GM12865 (cell line): ENCODE measurements at regions not wholly inside any gene's neighbourhood (a gene's known extent, or its start where the extent isn't known, plus 50 kb on each side); places are given as distances from the start of the nearest gene placed in this dataset.

Source experiments
- DNase-seq: peaks from one replicate; pipeline ENCODE4 v3.0.0; 2010; ENCODE audit warnings: low read depth
- H3K4me3 ChIP-seq: 2 replicates; pipeline ENCODE4 v1.5.1; 2011; ENCODE audit warnings: mild to moderate bottlenecking, low read depth, low read length, control low read depth
- CTCF ChIP-seq: IDR thresholded peaks from 2 replicates; pipeline ENCODE4 v1.5.1; 2011; ENCODE audit warnings: low read length, control low read depth, low read depth, inconsistent platforms; ENCODE audit not compliant: insufficient read depth; ENCODE audit errors: missing control alignments

- DNase-seq = no peak
- H3K4me3 ChIP-seq = no peak overlapping the region
- no peak for TF ChIP-seq CTCF
These were observed 117.2 kb downstream of the GASK1B start for GRCh38 chr4:158055668-158056067.

- no peak for DNase-seq
- TF ChIP-seq CTCF = no peak
- no peak overlapping the region for H3K4me3 ChIP-seq
These were observed 119.0 kb downstream of the GASK1B start for GRCh38 chr4:158053801-158054200.

- H3K4me3 ChIP-seq = no peak overlapping the region
- no peak for TF ChIP-seq CTCF
- DNase-seq = no peak
These were observed 119.7 kb downstream of the GASK1B start for GRCh38 chr4:158053086-158053485.

- no peak overlapping the region for H3K4me3 ChIP-seq
- TF ChIP-seq CTCF = no peak
- no peak for DNase-seq
These were observed 121.2 kb downstream of the GASK1B start for GRCh38 chr4:158051401-158052235.

GRCh38 chr4:158050942-158051341 lies 121.9 kb downstream of the GASK1B start:
- no peak for DNase-seq
- H3K4me3 ChIP-seq = no peak overlapping the region
- TF ChIP-seq CTCF = no peak

- DNase-seq = no peak
- no peak for TF ChIP-seq CTCF
- H3K4me3 ChIP-seq = no peak overlapping the region
These were observed 126.5 kb downstream of the GASK1B start for GRCh38 chr4:158046345-158046744.
